Upper lobe of left lung (tissue), 4 donors: ENCODE measurements at regions not wholly inside any gene's neighbourhood (a gene's known extent, or its start where the extent isn't known, plus 50 kb on each side); places are given as distances from the start of the nearest gene placed in this dataset.

Source experiments
- CTCF ChIP-seq, 6 experiments: fragments of 450-650 bp in 4 of 6; fragments of 200-600 bp in 2 of 6; sonication (generic) in 2 of 6; IDR thresholded peaks; one replicate each; pipeline ENCODE4 v1.5.1; 2016 to 2019; ENCODE audit warnings: antibody characterized with exemption in 6 of 6
- EP300 ChIP-seq, 4 donors: sonication (generic); formaldehyde crosslinking; IDR thresholded peaks; one replicate each; pipeline ENCODE4 v1.5.1; 2017; ENCODE audit warnings: antibody characterized with exemption in 4 of 4, control low read depth in 2 of 4
- POLR2A ChIP-seq, 4 donors: fragments of 450-650 bp; IDR thresholded peaks; one replicate each; pipeline ENCODE4 v1.5.1; 2016 to 2017; ENCODE audit warnings: antibody characterized with exemption in 4 of 4, mild to moderate bottlenecking in 2 of 4
- POLR2AphosphoS5 ChIP-seq, 2 donors: sonication (generic); formaldehyde crosslinking; IDR thresholded peaks; one replicate each; pipeline ENCODE4 v1.5.1; 2017; ENCODE audit warnings: antibody characterized with exemption in 2 of 2

GRCh38 chr6:54002116-54002515 lies 109.1 kb upstream of the MLIP start:
- no peak for TF ChIP-seq POLR2AphosphoS5 (IDR thresholded peaks at IDR 0.05)
- no peak for TF ChIP-seq POLR2A (IDR thresholded peaks at IDR 0.05)
- no peak for TF ChIP-seq CTCF (IDR thresholded peaks at IDR 0.05)
- no peak for TF ChIP-seq EP300 (IDR thresholded peaks at IDR 0.05)
